Activated T-helper 9 cell treated with anti-CD3 and anti-CD28 coated beads, Interleukin-2, amount 50 U/mL, for 16 hours (primary cell): ENCODE measurements at regions not wholly inside any gene's neighbourhood (a gene's known extent, or its start where the extent isn't known, plus 50 kb on each side); places are given as distances from the start of the nearest gene placed in this dataset.

Experiments used
- DNase-seq: peaks from one replicate; pipeline ENCODE4 v3.0.0-alpha.2; 2020; ENCODE audit warnings: low read depth

DNA sequence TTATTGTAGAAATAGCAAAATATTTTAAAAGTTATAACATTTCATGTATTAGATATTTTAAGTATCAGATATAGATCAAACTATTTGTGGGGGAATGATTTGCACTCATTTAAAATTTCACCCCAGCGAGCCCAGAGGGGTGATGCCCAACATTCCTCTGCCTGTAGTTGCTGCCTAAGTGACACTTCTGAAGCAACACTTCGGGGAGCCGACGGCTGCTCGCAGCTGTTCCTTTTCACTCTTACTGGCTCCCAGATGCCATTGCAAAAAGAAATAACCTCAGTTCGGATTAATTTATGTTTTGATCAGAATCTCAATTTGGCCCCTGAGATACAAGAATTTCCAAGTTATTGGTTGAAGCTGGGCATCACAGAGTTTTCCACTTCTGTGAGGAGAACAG lies 603.8 kb downstream of the PLCL1 start:
- no peak for DNase-seq

- DNase-seq, result no peak
These were observed 600.9 kb downstream of the PLCL1 start for GRCh38 chr2:198405311-198405710.

- DNase-seq, result no peak
These were observed 597.3 kb downstream of the PLCL1 start for GRCh38 chr2:198401644-198402043.

- DNase-seq, result no peak
These were observed 596.6 kb downstream of the PLCL1 start for GRCh38 chr2:198400999-198401398.

- no peak for DNase-seq
These were observed 589.8 kb downstream of the PLCL1 start for GRCh38 chr2:198394208-198394607.

GRCh38 chr2:198390670-198391069 lies 586.3 kb downstream of the PLCL1 start:
- DNase-seq, result no peak

DNA sequence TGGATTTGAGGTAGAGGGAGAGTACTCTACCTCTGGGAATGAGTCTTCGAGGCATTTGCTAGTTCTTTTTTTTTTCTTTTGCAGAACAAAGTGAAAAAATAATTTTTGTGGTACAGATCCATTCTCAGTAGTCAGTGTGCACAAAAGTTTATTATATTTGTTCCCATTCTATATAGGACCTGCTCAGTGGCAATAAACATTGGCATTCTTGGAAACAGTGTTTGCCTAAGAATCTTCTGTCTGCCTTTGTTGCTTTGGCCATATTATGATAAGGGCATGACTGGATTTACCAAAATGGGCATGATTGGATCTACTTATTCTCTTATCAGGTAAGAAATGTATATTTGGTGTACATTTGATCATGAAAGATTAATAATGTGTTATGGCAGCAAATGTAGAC lies 583.3 kb downstream of the PLCL1 start:
- DNase-seq, result no peak

GRCh38 chr2:198385856-198386255 lies 581.5 kb downstream of the PLCL1 start:
- DNase-seq, result no peak

- DNase-seq, result no peak
These were observed 580.9 kb downstream of the PLCL1 start for GRCh38 chr2:198385326-198385725.

DNA sequence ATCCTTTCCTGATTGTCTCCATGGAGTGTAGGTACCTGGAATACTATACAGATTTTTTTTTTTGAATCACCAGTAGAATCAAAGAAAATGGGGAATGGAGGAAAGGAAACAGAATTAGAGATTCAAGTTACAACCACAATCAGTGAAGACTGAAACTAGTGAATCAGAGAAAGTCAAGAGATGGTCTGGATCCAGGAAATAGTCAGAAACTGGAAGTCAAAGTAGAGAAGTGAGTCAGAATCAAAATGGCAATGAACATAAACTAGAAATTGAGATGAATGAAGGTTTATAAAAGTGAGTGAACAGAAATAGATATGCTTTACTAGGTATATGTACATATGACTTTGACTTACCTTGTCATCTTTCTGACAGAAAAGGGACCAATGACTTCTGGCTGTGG lies 579.0 kb downstream of the PLCL1 start:
- DNase-seq, result no peak

- no peak for DNase-seq
These were observed 578.4 kb downstream of the PLCL1 start for GRCh38 chr2:198382811-198383210.

DNA sequence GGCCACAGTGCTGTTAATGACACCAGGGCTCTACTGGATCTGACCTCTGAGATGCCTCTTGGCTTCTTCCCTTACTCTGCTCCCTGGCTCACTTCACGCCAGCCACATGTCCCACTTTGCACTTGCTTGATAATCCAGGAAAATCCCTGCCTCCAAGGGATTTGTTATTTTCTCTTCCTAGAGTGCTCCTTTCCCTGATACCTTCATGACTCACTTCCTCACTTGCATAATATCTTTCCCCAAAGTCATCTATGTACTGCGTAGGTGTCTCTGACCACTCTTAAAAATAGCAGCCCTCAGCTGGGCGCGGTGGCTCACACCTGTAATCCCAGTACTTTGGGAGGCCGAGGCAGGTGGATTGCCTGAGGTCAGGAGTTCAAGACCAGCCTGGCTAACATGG lies 572.3 kb downstream of the PLCL1 start:
- no peak for DNase-seq

DNA sequence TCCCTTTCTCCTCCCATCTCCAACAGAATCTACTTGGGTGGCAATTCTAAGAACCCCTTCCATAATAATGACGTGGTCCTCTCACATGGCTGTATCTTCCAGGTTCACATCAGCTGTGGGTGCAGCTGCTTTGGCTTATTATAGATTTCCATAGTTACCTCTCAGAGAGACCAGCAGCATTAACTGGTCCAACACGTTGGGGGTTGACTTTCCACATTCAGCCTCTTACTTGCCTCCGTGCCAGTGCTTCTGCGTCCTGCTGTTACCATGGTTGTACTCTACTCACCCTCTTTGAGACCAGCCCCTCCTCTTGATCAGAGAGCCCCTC lies 570.7 kb downstream of the PLCL1 start:
- no peak for DNase-seq

- no peak for DNase-seq
These were observed 570.1 kb downstream of the PLCL1 start for GRCh38 chr2:198374375-198375082.

DNA sequence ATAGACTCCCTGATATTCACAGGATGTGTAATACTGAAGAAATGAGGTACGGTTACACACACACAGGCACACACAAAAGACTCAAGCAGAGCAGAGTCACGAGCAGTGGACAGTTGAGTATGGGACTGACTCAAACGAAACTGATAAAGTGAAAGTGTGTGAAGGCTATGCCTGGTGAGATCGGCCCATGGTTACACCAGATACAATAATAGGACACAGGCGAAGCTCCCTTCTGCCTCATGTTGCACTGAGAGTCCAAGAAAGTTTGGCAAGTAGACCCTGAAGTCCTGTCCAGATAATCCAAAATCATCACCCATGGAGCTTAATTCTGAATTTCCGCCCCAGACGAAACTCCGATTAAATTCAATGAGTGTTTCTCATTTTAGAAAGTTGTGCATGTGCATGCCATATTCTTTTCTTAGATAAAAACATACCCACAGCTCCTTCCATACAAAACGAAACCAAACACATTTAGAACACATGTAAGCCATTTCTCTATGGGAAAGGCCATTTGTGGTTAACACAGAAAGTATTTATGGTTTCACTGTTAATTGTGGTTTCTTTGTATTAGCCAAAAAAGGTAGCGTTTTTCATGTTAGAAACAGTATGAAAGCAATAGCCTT lies 567.6 kb downstream of the PLCL1 start:
- DNase-seq, result no peak

- DNase-seq, result no peak
These were observed 566.9 kb downstream of the PLCL1 start for GRCh38 chr2:198371329-198371728.

- no peak for DNase-seq
These were observed 563.7 kb downstream of the PLCL1 start for GRCh38 chr2:198368089-198368488.

DNA sequence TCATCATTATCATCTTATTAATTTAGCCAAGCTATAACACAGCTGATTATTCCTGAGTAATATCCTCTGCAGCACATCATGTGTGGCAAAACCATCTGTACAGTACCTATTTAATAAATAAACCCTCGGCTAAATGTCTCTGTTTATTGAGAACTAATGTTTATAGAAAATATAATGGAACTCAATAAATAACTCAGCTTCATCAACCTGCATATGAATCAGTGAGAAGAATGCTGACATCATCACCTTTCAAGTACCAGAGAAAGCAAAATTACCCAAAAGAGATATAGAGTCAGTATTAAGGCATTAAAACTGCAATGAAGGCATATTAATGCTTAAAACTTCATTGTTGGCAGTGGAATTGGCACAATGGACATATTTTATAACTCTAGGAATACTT lies 558.3 kb downstream of the PLCL1 start:
- DNase-seq, result no peak

DNA sequence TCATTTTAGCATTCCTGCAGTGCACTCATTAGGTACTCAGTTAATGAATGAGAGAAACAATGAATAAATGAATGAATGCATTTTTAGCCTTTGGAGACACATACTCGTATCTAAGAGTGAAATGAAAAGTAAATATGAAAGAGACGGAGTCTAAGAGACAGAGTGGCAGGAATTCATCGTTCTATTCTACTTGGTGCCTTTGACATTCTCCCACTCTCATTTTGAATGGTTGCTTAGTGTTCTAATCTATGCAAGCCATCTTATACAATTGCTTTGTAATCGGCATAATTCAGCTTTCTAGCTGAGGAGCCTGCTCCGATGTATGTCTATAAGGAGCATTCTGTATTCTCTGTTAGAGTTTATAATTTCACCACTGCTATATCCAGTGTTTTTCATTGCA lies 554.9 kb downstream of the PLCL1 start:
- no peak for DNase-seq

DNA sequence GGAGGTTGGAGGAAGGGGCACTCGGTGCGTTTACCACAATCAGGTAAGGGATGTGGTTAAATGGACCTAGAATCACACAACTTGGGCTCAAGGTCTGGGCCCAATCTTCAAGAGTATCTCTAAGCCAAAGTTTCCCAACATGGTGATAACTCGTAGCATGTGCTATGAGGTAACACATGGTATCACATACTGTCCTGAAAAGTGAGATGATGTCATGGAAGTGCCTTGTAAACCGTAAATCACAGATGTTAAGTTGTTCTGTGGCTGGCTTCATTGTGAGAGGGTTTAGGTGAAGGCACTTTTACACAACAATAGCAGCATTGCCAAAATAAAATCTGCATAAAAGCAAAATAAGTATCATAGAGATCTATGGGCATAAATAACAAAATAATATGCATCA lies 551.8 kb downstream of the PLCL1 start:
- no peak for DNase-seq

GRCh38 chr2:198351647-198352046 lies 547.3 kb downstream of the PLCL1 start:
- no peak for DNase-seq

- DNase-seq, result no peak
These were observed 543.6 kb downstream of the PLCL1 start for GRCh38 chr2:198347946-198348345.

GRCh38 chr2:198347349-198347748 lies 543.0 kb downstream of the PLCL1 start:
- no peak for DNase-seq

GRCh38 chr2:198343471-198343870 lies 539.1 kb downstream of the PLCL1 start:
- no peak for DNase-seq
